ENCODE measurements at regions not wholly inside any gene's neighbourhood (a gene's known extent, or its start where the extent isn't known, plus 50 kb on each side); places are given as distances from the start of the nearest gene placed in this dataset.
A peak's percentile ranks its signal among the peaks of the same experiment; 100 is the strongest.
"Not testable (repeated sequence)": the region's sequence is repeated elsewhere in the genome, so short reads cannot be mapped to it uniquely, and the experiment has no call there.

GRCh38 chr5:50501491-50502228 lies 60.6 kb upstream of the EMB start:
- DNase-seq (ENCODE audit: low read depth), result no peak
- in situ Hi-C loops (cut with HindIII; ENCODE audit: low pct_unique_long_range_greater_than_20kb, low sequenced_read_pairs), result no loop called here

DNA sequence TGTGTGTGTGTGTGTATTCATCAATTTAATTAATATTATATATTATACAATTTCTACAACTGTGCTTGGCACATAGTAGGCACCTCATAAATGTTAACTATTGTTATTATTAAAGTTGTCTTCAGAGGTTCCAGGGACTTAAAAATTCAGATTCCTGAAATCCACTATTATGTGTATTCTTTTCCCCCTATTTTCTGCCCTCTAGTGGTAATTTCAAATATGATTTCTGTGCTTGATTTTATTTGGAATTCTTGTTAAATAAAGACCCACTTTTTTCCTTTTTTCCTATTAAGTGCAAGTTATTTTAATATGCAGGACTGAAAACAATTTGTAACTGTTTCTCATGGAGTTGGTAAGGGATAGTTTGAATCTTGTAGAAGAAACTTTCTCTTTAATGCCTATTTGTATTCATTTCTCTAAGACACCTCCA lies 72.0 kb upstream of the EMB start:
- DNase-seq (ENCODE audit: low read depth); in situ Hi-C loops (cut with HindIII; ENCODE audit: low pct_unique_long_range_greater_than_20kb, low sequenced_read_pairs): not testable (repeated sequence)

DNA sequence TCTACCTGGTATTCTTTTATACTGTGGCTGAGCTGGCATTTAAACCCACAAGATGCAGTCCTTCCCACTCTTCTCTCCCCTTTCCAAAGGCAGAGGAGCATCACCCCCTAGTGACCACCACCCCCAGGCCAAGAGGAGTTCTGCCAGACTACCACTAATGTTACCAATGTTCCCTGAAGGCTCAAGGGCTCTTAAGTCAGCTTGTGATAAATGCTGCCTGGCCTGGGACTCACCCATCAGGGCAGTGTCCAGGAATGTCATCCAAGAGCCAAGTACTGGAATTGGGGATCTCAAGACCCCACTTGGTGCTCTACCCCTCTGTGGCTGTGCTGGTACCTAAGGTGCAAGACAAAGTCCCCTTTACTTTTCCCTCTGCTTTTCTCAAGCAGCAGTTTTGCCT lies 80.0 kb upstream of the EMB start:
- in situ Hi-C loops (cut with HindIII; ENCODE audit: low pct_unique_long_range_greater_than_20kb, low sequenced_read_pairs); DNase-seq (ENCODE audit: low read depth): not testable (repeated sequence)

GRCh38 chr5:50527514-50528060 lies 86.5 kb upstream of the EMB start:
- in situ Hi-C loops (cut with HindIII; ENCODE audit: low pct_unique_long_range_greater_than_20kb, low sequenced_read_pairs), result not testable (repeated sequence)
- peak; percentile 5 for DNase-seq (ENCODE audit: low read depth)

GRCh38 chr5:50535393-50535792 lies 94.3 kb upstream of the EMB start:
- no peak for DNase-seq (ENCODE audit: low read depth)
- in situ Hi-C loops (cut with HindIII; ENCODE audit: low pct_unique_long_range_greater_than_20kb, low sequenced_read_pairs), result no loop called here

DNA sequence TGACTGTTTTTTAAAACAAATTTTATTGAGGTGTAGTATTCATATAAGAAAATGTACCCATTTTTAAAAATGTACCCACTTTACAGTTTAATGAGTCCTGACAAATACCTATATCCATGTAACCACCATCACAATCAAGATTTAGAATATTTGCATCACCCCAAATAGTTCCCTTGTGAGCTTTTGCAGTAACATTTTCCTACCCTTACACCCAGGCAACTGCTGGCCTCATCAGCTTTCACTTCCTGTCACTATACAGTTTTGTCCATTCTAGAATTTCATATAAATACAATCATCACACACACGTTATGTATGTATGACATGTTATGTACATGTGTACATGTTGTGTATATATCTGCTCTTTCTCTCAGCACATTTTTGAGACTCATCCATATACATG lies 96.4 kb upstream of the EMB start:
- in situ Hi-C loops (cut with HindIII; ENCODE audit: low pct_unique_long_range_greater_than_20kb, low sequenced_read_pairs); DNase-seq (ENCODE audit: low read depth): not testable (repeated sequence)

GRCh38 chr5:50547303-50547702 lies 106.2 kb upstream of the EMB start:
- no peak for DNase-seq (ENCODE audit: low read depth)
- in situ Hi-C loops (cut with HindIII; ENCODE audit: low pct_unique_long_range_greater_than_20kb, low sequenced_read_pairs), result no loop called here

GRCh38 chr5:50550267-50550666 lies 109.2 kb upstream of the EMB start:
- in situ Hi-C loops (cut with HindIII; ENCODE audit: low pct_unique_long_range_greater_than_20kb, low sequenced_read_pairs), result no loop called here
- DNase-seq (ENCODE audit: low read depth), result no peak

- in situ Hi-C loops (cut with HindIII; ENCODE audit: low pct_unique_long_range_greater_than_20kb, low sequenced_read_pairs), result no loop called here
- DNase-seq (ENCODE audit: low read depth), result no peak
Measured at GRCh38 chr5:50550993-50551392, 109.9 kb upstream of the EMB start.

- in situ Hi-C loops (cut with HindIII; ENCODE audit: low pct_unique_long_range_greater_than_20kb, low sequenced_read_pairs), result no loop called here
- no peak for DNase-seq (ENCODE audit: low read depth)
Measured at GRCh38 chr5:50553560-50553984, 112.5 kb upstream of the EMB start.

GRCh38 chr5:50558640-50559039 lies 107.8 kb upstream of the PARP8 start:
- in situ Hi-C loops (cut with HindIII; ENCODE audit: low pct_unique_long_range_greater_than_20kb, low sequenced_read_pairs); DNase-seq (ENCODE audit: low read depth): not testable (repeated sequence)

GRCh38 chr5:50559955-50560354 lies 106.5 kb upstream of the PARP8 start:
- no peak for DNase-seq (ENCODE audit: low read depth)
- in situ Hi-C loops (cut with HindIII; ENCODE audit: low pct_unique_long_range_greater_than_20kb, low sequenced_read_pairs), result no loop called here

GRCh38 chr5:50562694-50563093 lies 103.7 kb upstream of the PARP8 start:
- DNase-seq (ENCODE audit: low read depth), result no peak
- in situ Hi-C loops (cut with HindIII; ENCODE audit: low pct_unique_long_range_greater_than_20kb, low sequenced_read_pairs), result no loop called here

- in situ Hi-C loops (cut with HindIII; ENCODE audit: low pct_unique_long_range_greater_than_20kb, low sequenced_read_pairs), result no loop called here
- no peak for DNase-seq (ENCODE audit: low read depth)
Measured at GRCh38 chr5:50564079-50564478, 102.4 kb upstream of the PARP8 start.

DNA sequence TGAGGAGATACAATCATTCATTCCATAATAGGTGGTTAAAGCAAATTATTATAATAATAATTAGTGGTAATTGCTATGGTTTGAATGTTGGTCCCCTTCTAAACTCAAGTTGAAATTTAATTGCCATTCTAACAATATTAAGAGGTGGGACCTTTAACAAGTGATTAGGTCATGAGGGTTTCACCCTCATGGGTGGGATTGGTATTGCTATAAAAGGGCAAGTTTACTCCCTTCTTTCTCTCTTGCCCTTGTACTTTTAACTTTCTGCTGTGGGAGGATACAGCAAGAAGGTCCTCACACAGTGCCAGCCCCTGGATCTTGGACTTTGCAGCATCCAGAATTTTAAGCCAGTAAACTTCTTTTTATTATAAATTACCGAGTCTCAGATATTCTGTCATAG lies 101.9 kb upstream of the PARP8 start:
- in situ Hi-C loops (cut with HindIII; ENCODE audit: low pct_unique_long_range_greater_than_20kb, low sequenced_read_pairs), result no loop called here
- no peak for DNase-seq (ENCODE audit: low read depth)

- in situ Hi-C loops (cut with HindIII; ENCODE audit: low pct_unique_long_range_greater_than_20kb, low sequenced_read_pairs), result no loop called here
- no peak for DNase-seq (ENCODE audit: low read depth)
Measured at GRCh38 chr5:50574121-50574520, 92.3 kb upstream of the PARP8 start.

- no peak for DNase-seq (ENCODE audit: low read depth)
- in situ Hi-C loops (cut with HindIII; ENCODE audit: low pct_unique_long_range_greater_than_20kb, low sequenced_read_pairs), result no loop called here
Measured at GRCh38 chr5:50575740-50576139, 90.7 kb upstream of the PARP8 start.

DNA sequence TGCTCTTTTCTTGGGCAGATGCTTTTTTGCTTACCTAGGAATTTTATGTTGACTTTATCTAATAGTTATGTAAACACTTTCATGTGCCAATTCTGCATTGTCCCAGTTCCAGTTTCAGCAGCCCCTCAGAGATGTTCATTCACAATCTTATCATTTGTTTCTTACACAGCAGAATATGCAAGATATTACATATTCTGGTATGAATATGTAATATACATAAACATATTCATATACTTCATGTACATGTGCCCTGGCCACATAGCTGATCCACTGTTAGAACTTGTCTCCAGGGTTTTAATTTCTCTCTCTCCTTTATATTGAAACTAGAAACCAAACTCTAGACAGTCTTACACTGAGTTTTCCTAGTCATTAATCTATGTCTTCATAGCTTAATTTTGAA lies 90.2 kb upstream of the PARP8 start:
- in situ Hi-C loops (cut with HindIII; ENCODE audit: low pct_unique_long_range_greater_than_20kb, low sequenced_read_pairs), result no loop called here
- no peak for DNase-seq (ENCODE audit: low read depth)

DNA sequence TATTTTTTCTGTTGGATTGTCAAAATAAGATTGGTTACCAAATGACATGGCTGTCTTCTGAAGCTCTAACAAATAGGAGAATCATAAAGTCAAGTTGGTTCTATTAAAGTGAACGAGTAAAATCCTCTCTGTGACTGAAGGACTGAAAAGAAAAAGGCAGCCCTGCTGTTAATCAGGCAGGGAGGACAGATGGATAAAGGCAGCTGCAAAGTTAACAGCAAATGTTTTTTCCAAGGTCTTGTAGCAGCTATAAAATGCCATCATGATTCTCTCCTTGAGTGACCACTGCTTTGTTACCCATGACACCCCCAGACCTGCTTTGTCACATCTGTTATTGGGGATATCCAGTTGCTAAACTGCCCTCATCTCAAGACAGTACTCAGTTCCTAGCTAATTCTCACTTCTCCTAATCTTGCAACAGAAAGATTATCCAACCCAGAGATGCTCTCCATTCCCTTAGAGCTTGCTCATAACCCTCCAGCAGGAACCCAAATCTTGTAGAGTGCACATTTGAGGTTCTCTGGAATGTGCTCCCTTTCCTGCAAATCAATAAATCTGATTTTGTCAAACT lies 89.7 kb upstream of the PARP8 start:
- in situ Hi-C loops (cut with HindIII; ENCODE audit: low pct_unique_long_range_greater_than_20kb, low sequenced_read_pairs), result no loop called here
- DNase-seq (ENCODE audit: low read depth), result no peak

DNA sequence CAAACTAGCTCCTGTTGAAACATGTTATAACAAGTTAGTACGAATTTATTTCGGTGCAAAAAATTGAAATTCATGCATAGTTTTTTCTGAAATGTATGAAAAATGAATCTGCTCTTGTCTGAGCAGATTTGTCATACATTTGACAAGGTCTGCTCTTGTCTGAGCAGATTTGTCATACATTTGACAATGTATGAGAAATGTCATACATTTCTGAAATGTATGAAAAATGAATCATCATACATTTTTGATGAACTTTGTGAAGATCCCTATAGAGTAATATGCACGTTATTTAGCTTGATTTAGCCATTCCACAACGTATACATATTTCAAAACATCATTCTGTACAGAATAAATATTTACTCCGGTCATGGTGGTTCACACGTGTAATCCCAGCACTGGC lies 85.9 kb upstream of the PARP8 start:
- in situ Hi-C loops (cut with HindIII; ENCODE audit: low pct_unique_long_range_greater_than_20kb, low sequenced_read_pairs), result no loop called here
- DNase-seq (ENCODE audit: low read depth), result no peak

All from Caki2 (cell line).